ENCODE measurements at regions not wholly inside any gene's neighbourhood (a gene's known extent, or its start where the extent isn't known, plus 50 kb on each side); places are given as distances from the start of the nearest gene placed in this dataset.
"Not testable (repeated sequence)": the region's sequence is repeated elsewhere in the genome, so short reads cannot be mapped to it uniquely, and the experiment has no call there.

DNA sequence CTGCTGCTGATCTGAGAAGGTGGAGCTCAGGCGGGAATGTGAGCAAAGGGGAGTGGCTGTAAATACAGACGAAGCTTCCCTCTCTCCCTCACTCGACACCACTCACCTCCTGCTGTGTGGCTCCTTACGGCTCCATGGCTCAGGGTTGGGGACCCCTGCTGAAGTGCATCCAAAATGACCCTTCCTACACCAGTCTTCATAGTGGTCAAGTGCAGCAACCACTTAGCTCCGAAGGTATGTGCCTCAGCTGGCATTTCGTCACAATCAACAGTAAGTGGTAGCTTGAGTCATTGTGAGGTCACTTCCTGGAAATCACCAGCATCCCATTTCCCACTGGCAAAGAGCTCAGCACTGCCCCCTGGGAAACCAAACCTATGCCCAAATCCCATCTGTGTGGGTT, 76.4 kb upstream of the COBL start:
- in situ Hi-C loops (cut with MboI; ENCODE audit: low sequenced_read_pairs); H3K9me3 ChIP-seq (ENCODE audit: control insufficient read depth, insufficient read depth, low read length); CTCF ChIA-PET; H3K36me3 ChIP-seq (ENCODE audit: control insufficient read depth, insufficient read depth, low read length); H3K4me1 ChIP-seq (ENCODE audit: control insufficient read depth, insufficient read depth, low read length); H3K56ac ChIP-seq (ENCODE audit: extremely low read depth, insufficient read depth, low read length); H3K4me3 ChIP-seq (ENCODE audit: insufficient read depth, low read depth, low read length); H3K27ac ChIP-seq (ENCODE audit: insufficient read depth, low read length); H4K8ac ChIP-seq (ENCODE audit: low read depth in 2 of 2, low read length in 2 of 2); H3K18ac ChIP-seq (ENCODE audit: low read depth, low read length); H3K4me2 ChIP-seq (ENCODE audit: low read depth, low read length); H4K5ac ChIP-seq (ENCODE audit: low read depth, low read length); H3K9ac ChIP-seq (ENCODE audit: low read depth, low read length); H2AK9ac ChIP-seq (replicated peaks; ENCODE audit: low read depth, low read length, poor library complexity); H2BK5ac ChIP-seq (ENCODE audit: low read depth, low read length, poor library complexity, severe bottlenecking); H2BK120ac ChIP-seq (ENCODE audit: low read depth, low read length); H3K79me1 ChIP-seq (ENCODE audit: low read depth in 1 of 2, low read length in 2 of 2); POLR2A ChIA-PET (ENCODE audit: unreplicated experiment); H3K4ac ChIP-seq (ENCODE audit: low read depth, low read length); H3K27me3 ChIP-seq (ENCODE audit: control insufficient read depth, insufficient read depth, low read length); DNase-seq; H3K9me1 ChIP-seq (ENCODE audit: insufficient read depth, low read length); H4K91ac ChIP-seq (ENCODE audit: insufficient read depth, low read depth, low read length); intact Hi-C loops (cut with micrococcal nuclease); H2BK20ac ChIP-seq (ENCODE audit: low read depth, low read length); H4K20me1 ChIP-seq (ENCODE audit: insufficient read depth, low read length); ATAC-seq (ENCODE audit: low read depth); H3K23ac ChIP-seq (ENCODE audit: low read depth, low read length); H2AK5ac ChIP-seq (ENCODE audit: low read depth, low read length); H2AFZ ChIP-seq (replicated peaks; ENCODE audit: low read length, poor library complexity); dilution Hi-C loops (cut with HindIII; ENCODE audit: low sequenced_read_pairs, unreplicated experiment); BruUV-seq (replicated peaks); H3K14ac ChIP-seq (replicated peaks; ENCODE audit: low read depth, low read length); H2BK15ac ChIP-seq (ENCODE audit: low read depth, low read length): not testable (repeated sequence)
- no CpG with 5 or more reads among the region's 6 CpGs for WGBS, 2 experiments (ENCODE audit: extremely low coverage in 2 of 2, insufficient read length in 1 of 2)

DNA sequence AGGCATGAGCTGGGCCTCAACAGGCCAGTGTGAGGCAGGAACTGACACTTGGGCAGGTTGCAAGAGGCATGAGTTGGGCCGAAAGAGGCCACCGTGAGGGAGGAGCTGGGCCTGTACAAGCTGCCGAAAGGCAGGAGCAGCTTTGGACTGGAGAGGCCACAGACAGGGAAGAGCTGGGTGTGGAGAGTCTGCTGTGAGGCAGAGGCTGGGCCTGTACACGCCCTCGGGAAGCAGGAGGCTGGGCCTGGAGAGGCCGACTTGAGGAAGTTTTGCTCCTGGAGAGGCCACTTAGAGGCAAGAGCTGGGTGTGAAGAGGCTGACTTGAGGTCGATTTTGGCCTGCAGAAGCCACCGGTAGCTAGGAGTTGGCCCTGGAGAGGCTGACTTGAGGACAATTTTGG, 73.3 kb upstream of the COBL start:
- H3K27me3 ChIP-seq (ENCODE audit: control insufficient read depth, insufficient read depth, low read length); ATAC-seq (ENCODE audit: low read depth); H3K18ac ChIP-seq (ENCODE audit: low read depth, low read length); H3K4me1 ChIP-seq (ENCODE audit: control insufficient read depth, insufficient read depth, low read length); H2BK5ac ChIP-seq (ENCODE audit: low read depth, low read length, poor library complexity, severe bottlenecking); H4K5ac ChIP-seq (ENCODE audit: low read depth, low read length); dilution Hi-C loops (cut with HindIII; ENCODE audit: low sequenced_read_pairs, unreplicated experiment); DNase-seq; H2BK20ac ChIP-seq (ENCODE audit: low read depth, low read length); H3K9me1 ChIP-seq (ENCODE audit: insufficient read depth, low read length); H2AK5ac ChIP-seq (ENCODE audit: low read depth, low read length); H3K9me3 ChIP-seq (ENCODE audit: control insufficient read depth, insufficient read depth, low read length); H3K36me3 ChIP-seq (ENCODE audit: control insufficient read depth, insufficient read depth, low read length); H3K4ac ChIP-seq (ENCODE audit: low read depth, low read length); H2BK120ac ChIP-seq (ENCODE audit: low read depth, low read length); H4K91ac ChIP-seq (ENCODE audit: insufficient read depth, low read depth, low read length); H2BK15ac ChIP-seq (ENCODE audit: low read depth, low read length); H3K9ac ChIP-seq (ENCODE audit: low read depth, low read length); H4K8ac ChIP-seq (ENCODE audit: low read depth in 2 of 2, low read length in 2 of 2); BruUV-seq (replicated peaks); H3K27ac ChIP-seq (ENCODE audit: insufficient read depth, low read length); H2AK9ac ChIP-seq (replicated peaks; ENCODE audit: low read depth, low read length, poor library complexity); POLR2A ChIA-PET (ENCODE audit: unreplicated experiment); in situ Hi-C loops (cut with MboI; ENCODE audit: low sequenced_read_pairs); H3K79me1 ChIP-seq (ENCODE audit: low read depth in 1 of 2, low read length in 2 of 2); H2AFZ ChIP-seq (replicated peaks; ENCODE audit: low read length, poor library complexity); H3K23ac ChIP-seq (ENCODE audit: low read depth, low read length); H3K56ac ChIP-seq (ENCODE audit: extremely low read depth, insufficient read depth, low read length); H4K20me1 ChIP-seq (ENCODE audit: insufficient read depth, low read length); intact Hi-C loops (cut with micrococcal nuclease); H3K4me3 ChIP-seq (ENCODE audit: insufficient read depth, low read depth, low read length); H3K4me2 ChIP-seq (ENCODE audit: low read depth, low read length); CTCF ChIA-PET; H3K14ac ChIP-seq (replicated peaks; ENCODE audit: low read depth, low read length): not testable (repeated sequence)
- WGBS, 2 experiments (ENCODE audit: extremely low coverage in 2 of 2, insufficient read length in 1 of 2), result no CpG with 5 or more reads among the region's 8 CpGs
